RWPE1 (cell line): ENCODE measurements at regions not wholly inside any gene's neighbourhood (a gene's known extent, or its start where the extent isn't known, plus 50 kb on each side); places are given as distances from the start of the nearest gene placed in this dataset.

Experiments used
- CTCF ChIA-PET: fragments of 350-600 bp; sonication (Branson Sonifier 250); formaldehyde crosslinking; extraction: SDS; loops from one replicate; lab custom pipeline; 2021; lab: Yijun Ruan, JAX
- POLR2A ChIA-PET: fragments of 400-600 bp; formaldehyde crosslinking; extraction: SDS; loops from one replicate; lab custom pipeline; 2020; ENCODE audit warnings: antibody characterized with exemption; ENCODE audit not compliant: low non-redundant PET; lab: Yijun Ruan, JAX
- DNase-seq: peaks from one replicate; pipeline ENCODE4 v3.0.0; 2012; ENCODE audit warnings: low spot score
- H3K27ac ChIP-seq: fragments of 450-650 bp; 2 replicates; pipeline ENCODE4 v1.5.1; 2017
- TF ChIP-seq, protein P1 (sequence below): fragments of 450-650 bp; conservative IDR thresholded peaks from 2 replicates; pipeline ENCODE4 v1.5.1; 2017; ENCODE audit warnings: low read depth, mild to moderate bottlenecking

DNA sequence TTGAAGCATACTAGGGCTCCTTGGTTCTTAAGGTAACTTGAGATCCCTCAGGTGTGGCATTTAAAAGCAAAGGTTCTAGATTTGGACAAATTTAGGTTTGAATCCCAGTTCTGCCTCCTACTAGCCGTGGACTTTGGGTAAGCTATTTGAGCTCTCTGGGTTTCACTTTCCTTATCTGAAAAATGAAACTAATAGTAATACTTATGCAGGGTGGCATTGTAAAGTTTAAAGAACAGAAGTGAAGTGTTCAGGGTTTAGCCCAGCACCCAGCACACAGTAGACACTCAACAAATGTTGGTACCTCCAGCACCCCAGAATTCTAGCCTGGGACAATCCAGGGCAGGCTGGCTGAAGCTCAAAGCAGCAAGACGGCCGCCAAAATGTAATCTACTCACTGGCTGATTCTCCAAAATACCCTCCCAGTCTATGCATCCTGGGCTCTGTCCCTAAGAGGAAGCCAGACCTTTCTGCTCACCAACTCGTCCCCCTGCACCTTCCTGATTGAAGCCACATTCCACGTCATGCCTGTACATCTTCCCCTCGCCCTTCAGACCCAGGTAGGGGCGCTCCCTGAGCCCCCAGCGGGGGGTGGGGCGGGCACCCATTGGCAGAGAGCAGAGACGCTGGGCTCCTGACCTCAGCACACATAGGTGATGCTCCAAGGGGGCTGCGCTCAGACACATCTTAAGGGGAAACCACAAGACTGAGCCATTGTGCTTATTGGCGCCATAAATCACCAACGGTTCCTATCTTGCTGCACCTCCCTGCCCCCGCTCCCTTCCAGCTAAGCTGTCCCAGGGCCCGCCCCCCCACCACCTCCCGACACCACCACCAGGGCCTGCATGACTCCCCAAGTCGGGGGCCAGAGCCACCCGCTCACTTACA lies 160.6 kb downstream of the BCOR start:
- no peak overlapping the region for H3K27ac ChIP-seq
- TF ChIP-seq, protein P1, sequence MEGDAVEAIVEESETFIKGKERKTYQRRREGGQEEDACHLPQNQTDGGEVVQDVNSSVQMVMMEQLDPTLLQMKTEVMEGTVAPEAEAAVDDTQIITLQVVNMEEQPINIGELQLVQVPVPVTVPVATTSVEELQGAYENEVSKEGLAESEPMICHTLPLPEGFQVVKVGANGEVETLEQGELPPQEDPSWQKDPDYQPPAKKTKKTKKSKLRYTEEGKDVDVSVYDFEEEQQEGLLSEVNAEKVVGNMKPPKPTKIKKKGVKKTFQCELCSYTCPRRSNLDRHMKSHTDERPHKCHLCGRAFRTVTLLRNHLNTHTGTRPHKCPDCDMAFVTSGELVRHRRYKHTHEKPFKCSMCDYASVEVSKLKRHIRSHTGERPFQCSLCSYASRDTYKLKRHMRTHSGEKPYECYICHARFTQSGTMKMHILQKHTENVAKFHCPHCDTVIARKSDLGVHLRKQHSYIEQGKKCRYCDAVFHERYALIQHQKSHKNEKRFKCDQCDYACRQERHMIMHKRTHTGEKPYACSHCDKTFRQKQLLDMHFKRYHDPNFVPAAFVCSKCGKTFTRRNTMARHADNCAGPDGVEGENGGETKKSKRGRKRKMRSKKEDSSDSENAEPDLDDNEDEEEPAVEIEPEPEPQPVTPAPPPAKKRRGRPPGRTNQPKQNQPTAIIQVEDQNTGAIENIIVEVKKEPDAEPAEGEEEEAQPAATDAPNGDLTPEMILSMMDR = no peak
- ChIA-PET POLR2A (no interaction called here), CTCF (no interaction called here)
- no peak for DNase-seq

DNA sequence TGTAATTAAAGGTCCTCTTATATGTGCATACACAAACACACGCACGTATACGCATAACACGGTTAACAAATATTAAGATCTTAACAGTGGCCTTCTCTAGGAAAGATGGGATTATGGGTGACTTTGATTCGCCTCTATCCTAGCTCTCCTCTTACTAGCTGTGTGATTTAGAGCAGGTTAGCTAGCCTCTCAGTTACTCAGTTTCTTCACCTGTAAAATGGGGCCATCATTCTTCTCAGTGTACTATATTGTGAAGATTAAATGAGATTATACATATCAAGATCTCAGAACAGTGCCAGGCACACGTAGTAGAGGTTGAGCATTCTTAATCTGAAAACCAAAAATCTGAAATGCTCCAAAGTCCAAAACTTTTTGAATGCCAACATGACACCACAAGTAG lies 159.3 kb downstream of the BCOR start:
- ChIA-PET CTCF (no interaction called here), POLR2A (no interaction called here)
- no peak overlapping the region for H3K27ac ChIP-seq
- TF ChIP-seq, protein P1 = no peak
- no peak for DNase-seq

DNA sequence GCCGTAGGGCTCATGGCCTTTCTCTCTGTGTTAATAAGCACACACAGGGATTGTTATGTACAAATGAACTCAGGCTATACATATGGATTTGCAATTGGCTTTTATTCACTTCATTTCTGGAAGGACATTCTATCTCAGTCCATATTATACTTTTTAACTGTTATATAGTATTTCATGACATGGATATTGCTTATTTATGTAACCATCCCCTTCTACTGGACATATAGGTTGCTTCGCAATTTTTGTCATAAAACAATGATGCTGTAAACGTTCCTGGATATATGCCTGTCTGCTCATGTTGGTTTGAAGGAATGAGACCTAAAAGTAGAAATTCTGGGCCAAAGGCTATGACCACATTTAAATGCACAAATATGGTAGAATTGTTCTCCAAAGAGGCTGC lies 158.1 kb downstream of the BCOR start:
- TF ChIP-seq, protein P1 = no peak
- no peak for DNase-seq
- ChIA-PET CTCF (no interaction called here), POLR2A (no interaction called here)
- H3K27ac ChIP-seq = no peak overlapping the region

DNA sequence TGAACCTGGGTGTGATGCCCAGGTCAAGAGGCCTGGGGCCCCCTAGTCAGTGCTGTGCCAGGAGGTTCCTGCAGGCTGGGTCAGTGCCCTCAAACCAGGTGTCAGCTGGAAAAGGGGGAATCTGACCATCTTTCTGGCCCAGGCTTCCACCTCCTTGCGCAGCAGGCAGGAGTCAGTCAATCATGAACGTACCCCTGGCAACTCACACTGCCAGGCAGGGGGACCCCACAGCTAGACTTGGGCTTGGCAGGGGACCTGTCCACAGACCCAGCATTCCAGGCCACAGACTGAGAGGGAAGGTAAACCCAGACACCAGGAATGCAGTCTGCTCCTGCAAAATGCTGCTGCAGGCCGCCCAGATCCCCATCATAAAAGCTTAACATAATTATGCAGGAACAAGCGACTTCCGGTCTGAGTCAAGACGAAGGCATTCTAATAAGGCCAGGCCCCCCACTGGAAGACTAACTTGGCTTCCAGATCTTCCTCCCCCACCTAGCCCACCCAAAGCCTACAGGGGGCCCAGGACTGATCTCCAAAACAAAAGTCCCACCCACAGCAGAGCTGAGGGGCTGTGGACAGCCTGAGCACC lies 156.3 kb downstream of the BCOR start:
- TF ChIP-seq, protein P1 = no peak
- ChIA-PET CTCF (interaction anchor here (0.6 to 0.7 kb wide), 2 partner anchors 43 to 457 kb away, joined by 3 to 4 read pairs; no protein-coding TSS in a partner anchor), POLR2A (no interaction called here)
- H3K27ac ChIP-seq = no peak overlapping the region
- DNase-seq = no peak

DNA sequence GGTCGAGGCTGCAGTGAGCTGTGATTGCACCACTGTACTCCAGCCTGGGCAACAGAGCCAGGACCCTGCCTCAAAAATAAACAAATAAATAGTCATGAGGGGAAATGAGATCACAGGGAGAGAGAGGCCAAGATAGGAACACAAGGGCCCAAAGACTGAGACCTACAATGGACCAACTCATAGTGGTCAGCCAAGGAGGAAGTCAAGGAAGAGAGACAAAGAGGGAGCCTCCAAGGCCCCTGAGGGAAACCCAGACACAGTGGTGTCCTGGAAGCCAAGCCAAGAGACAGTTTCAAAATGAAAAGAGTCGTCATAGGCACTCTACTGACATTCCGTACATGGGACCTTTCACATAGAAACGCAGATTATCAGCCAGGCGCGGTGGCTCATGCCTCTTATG lies 153.3 kb downstream of the BCOR start:
- CTCF ChIA-PET = no interaction called here
- TF ChIP-seq, protein P1 = no peak
- H3K27ac ChIP-seq = no peak overlapping the region
- POLR2A ChIA-PET = no interaction called here
- DNase-seq = no peak

DNA sequence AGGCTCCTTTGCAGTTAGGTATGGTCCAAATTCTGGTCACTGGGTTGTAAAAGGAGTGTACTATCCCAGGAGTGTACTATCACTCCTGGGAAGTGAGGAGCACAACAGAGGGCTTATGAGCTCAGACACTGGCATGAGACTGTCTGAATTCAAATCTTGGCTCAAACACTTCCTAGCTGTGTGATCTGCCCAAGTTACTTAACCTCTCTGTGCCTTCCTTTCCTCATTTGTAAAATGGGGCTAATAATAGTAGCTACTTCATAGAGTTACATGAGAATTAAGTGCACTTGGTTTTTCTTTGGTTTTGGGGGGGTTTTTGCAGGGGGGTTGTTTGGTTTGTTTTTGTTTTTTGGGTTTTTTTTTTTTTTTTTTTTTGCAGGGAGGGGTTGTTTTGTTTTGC lies 152.0 kb downstream of the BCOR start:
- no peak overlapping the region for H3K27ac ChIP-seq
- CTCF ChIA-PET = no interaction called here
- POLR2A ChIA-PET = no interaction called here
- no peak for DNase-seq
- TF ChIP-seq, protein P1 = no peak
